SKM-1 (cell line): ENCODE measurements at regions not wholly inside any gene's neighbourhood (a gene's known extent, or its start where the extent isn't known, plus 50 kb on each side); places are given as distances from the start of the nearest gene placed in this dataset.
"Not testable (repeated sequence)": the region's sequence is repeated elsewhere in the genome, so short reads cannot be mapped to it uniquely, and the experiment has no call there.

Experiments
- DNase-seq: peaks from one replicate; lab custom pipeline; 2025; ENCODE audit not compliant: unreplicated experiment; lab: John Stamatoyannopoulos, UW

- no peak for DNase-seq
These were observed 390.1 kb downstream of the ZFHX3 start for GRCh38 chr16:72657791-72658190.

- no peak for DNase-seq
These were observed 390.8 kb downstream of the ZFHX3 start for GRCh38 chr16:72657164-72657563.

- DNase-seq: no peak
These were observed 393.4 kb downstream of the ZFHX3 start for GRCh38 chr16:72654535-72654934.

GRCh38 chr16:72649254-72649944, 398.5 kb downstream of the ZFHX3 start:
- no peak for DNase-seq

GRCh38 chr16:72646615-72647014, 401.3 kb downstream of the ZFHX3 start:
- DNase-seq: no peak

GRCh38 chr16:72645538-72645937, 402.4 kb downstream of the ZFHX3 start:
- DNase-seq: no peak

- DNase-seq: no peak
These were observed 403.0 kb downstream of the ZFHX3 start for GRCh38 chr16:72644911-72645310.

- no peak for DNase-seq
These were observed 408.4 kb downstream of the ZFHX3 start for GRCh38 chr16:72639494-72639893.

GRCh38 chr16:72637306-72637705, 410.6 kb downstream of the ZFHX3 start:
- no peak for DNase-seq

- no peak for DNase-seq
These were observed 412.2 kb downstream of the ZFHX3 start for GRCh38 chr16:72635694-72636093.

- DNase-seq: no peak
These were observed 412.8 kb downstream of the ZFHX3 start for GRCh38 chr16:72635104-72635503.

GRCh38 chr16:72627182-72627896, 420.6 kb downstream of the ZFHX3 start:
- not testable (repeated sequence) for DNase-seq

- no peak for DNase-seq
These were observed 421.3 kb downstream of the ZFHX3 start for GRCh38 chr16:72626623-72627022.

GRCh38 chr16:72621651-72622050, 426.3 kb downstream of the ZFHX3 start:
- no peak for DNase-seq

- no peak for DNase-seq
These were observed 427.1 kb downstream of the ZFHX3 start for GRCh38 chr16:72620853-72621252.

GRCh38 chr16:72620348-72620747, 427.6 kb downstream of the ZFHX3 start:
- DNase-seq: no peak

GRCh38 chr16:72615856-72616255, 432.1 kb downstream of the ZFHX3 start:
- no peak for DNase-seq

- DNase-seq: no peak
These were observed 435.2 kb downstream of the ZFHX3 start for GRCh38 chr16:72612718-72613117.

- DNase-seq: no peak
These were observed 435.7 kb downstream of the ZFHX3 start for GRCh38 chr16:72612256-72612655.

GRCh38 chr16:72609933-72610332, 438.0 kb upstream of the PMFBP1 start:
- DNase-seq: peak; percentile 3

GRCh38 chr16:72609066-72609465, 437.1 kb upstream of the PMFBP1 start:
- no peak for DNase-seq

- no peak for DNase-seq
These were observed 432.4 kb upstream of the PMFBP1 start for GRCh38 chr16:72604375-72604774.

GRCh38 chr16:72602499-72602898, 430.5 kb upstream of the PMFBP1 start:
- DNase-seq: no peak
